A204.1 (cell line): ENCODE measurements at regions not wholly inside any gene's neighbourhood (a gene's known extent, or its start where the extent isn't known, plus 50 kb on each side); places are given as distances from the start of the nearest gene placed in this dataset.
"Not testable (repeated sequence)": the region's sequence is repeated elsewhere in the genome, so short reads cannot be mapped to it uniquely, and the experiment has no call there.

Experiments
- FAIRE-seq: peaks from 2 replicates; lab custom pipeline; 2012; peaks lifted over from hg19 to GRCh38; lab: Jason Lieb, UNC

- FAIRE-seq = no peak
Measured at GRCh38 chr14:30444451-30444850, 114.5 kb upstream of the G2E3 start.

- no peak for FAIRE-seq
Measured at GRCh38 chr14:30445011-30445793, 113.8 kb upstream of the G2E3 start.

- no peak for FAIRE-seq
Measured at GRCh38 chr14:30445852-30446251, 113.1 kb upstream of the G2E3 start.

GRCh38 chr14:30450631-30451545 is 108.1 kb upstream of the G2E3 start:
- no peak for FAIRE-seq

GRCh38 chr14:30456296-30456695 is 102.7 kb upstream of the G2E3 start:
- peak; percentile 60 for FAIRE-seq

- FAIRE-seq = no peak
Measured at GRCh38 chr14:30462358-30462757, 96.6 kb upstream of the G2E3 start.

GRCh38 chr14:30464481-30464880 is 94.5 kb upstream of the G2E3 start:
- no peak for FAIRE-seq

- FAIRE-seq = no peak
Measured at GRCh38 chr14:30468354-30468753, 90.6 kb upstream of the G2E3 start.

- FAIRE-seq = no peak
Measured at GRCh38 chr14:30471980-30472379, 87.0 kb upstream of the G2E3 start.

- FAIRE-seq = not testable (repeated sequence)
Measured at GRCh38 chr14:30473846-30474696, 84.9 kb upstream of the G2E3 start.

- FAIRE-seq = no peak
Measured at GRCh38 chr14:30482276-30482675, 76.7 kb upstream of the G2E3 start.

GRCh38 chr14:30484201-30484600 is 74.8 kb upstream of the G2E3 start:
- FAIRE-seq = no peak

- FAIRE-seq = no peak
Measured at GRCh38 chr14:30484976-30485375, 74.0 kb upstream of the G2E3 start.

GRCh38 chr14:30496852-30497251 is 62.1 kb upstream of the G2E3 start:
- no peak for FAIRE-seq

GRCh38 chr14:30499358-30499757 is 59.6 kb upstream of the G2E3 start:
- no peak for FAIRE-seq

GRCh38 chr14:30500222-30500621 is 58.7 kb upstream of the G2E3 start:
- FAIRE-seq = no peak

- FAIRE-seq = no peak
Measured at GRCh38 chr14:30507209-30507608, 51.7 kb upstream of the G2E3 start.
